C4-2B (cell line): ENCODE measurements at regions not wholly inside any gene's neighbourhood (a gene's known extent, or its start where the extent isn't known, plus 50 kb on each side); places are given as distances from the start of the nearest gene placed in this dataset.

Experiments used
- H3K27ac ChIP-seq: fragments of 450-650 bp; 2 replicates; pipeline ENCODE4 v1.5.1; 2017
- ZFX ChIP-seq: fragments of 450-650 bp; IDR thresholded peaks from 2 replicates; pipeline ENCODE4 v1.6.1; 2017
- TF ChIP-seq, protein P1 (sequence below): fragments of 450-650 bp; conservative IDR thresholded peaks from 2 replicates; pipeline ENCODE4 v1.5.1; 2017; ENCODE audit warnings: mild to moderate bottlenecking

DNA sequence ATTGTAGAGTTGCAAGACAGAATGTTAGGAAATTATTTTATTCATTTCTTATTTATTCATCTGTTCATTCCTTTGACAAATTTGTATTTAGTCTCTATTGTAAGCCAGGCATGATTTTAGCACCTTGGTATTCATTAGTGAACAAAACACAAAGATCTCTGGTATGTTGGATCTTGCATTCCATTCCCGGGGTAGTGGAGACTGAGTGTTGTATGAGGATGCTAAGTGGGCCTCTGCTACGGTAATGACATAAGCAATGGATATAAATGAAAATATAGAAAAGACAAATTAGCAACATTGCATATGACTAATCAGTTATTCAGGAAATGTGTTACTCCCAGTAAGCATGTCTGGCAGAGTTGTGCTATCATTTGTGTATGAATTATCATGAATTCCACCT lies 449.3 kb downstream of the PCDH17 start:
- no peak overlapping the region for H3K27ac ChIP-seq
- no peak for TF ChIP-seq ZFX
- TF ChIP-seq, protein P1, sequence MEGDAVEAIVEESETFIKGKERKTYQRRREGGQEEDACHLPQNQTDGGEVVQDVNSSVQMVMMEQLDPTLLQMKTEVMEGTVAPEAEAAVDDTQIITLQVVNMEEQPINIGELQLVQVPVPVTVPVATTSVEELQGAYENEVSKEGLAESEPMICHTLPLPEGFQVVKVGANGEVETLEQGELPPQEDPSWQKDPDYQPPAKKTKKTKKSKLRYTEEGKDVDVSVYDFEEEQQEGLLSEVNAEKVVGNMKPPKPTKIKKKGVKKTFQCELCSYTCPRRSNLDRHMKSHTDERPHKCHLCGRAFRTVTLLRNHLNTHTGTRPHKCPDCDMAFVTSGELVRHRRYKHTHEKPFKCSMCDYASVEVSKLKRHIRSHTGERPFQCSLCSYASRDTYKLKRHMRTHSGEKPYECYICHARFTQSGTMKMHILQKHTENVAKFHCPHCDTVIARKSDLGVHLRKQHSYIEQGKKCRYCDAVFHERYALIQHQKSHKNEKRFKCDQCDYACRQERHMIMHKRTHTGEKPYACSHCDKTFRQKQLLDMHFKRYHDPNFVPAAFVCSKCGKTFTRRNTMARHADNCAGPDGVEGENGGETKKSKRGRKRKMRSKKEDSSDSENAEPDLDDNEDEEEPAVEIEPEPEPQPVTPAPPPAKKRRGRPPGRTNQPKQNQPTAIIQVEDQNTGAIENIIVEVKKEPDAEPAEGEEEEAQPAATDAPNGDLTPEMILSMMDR: no peak

DNA sequence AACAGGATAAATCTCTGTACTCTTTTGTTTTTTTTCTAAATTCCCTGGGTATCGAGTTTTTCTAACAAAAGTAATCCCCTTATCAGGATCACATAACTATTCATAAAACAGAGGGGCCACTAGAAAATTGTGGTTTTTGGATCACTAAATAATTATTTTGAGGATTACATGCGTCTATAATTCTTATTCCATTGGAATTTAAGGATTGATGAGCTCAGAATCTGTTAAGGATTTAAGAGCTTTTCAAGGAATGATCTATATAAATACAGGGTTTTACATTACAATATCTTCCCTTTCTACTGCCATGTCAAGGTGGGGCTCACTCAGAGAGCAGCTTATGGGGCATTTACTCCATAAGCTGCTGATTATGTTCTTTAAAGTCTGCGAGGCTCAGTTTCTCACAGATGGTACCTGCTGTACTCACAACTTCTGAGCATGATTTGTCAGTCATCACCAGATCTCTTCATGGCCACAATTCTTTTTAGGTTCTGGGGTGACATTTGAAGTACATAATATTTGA lies 449.8 kb downstream of the PCDH17 start:
- no peak overlapping the region for H3K27ac ChIP-seq
- TF ChIP-seq, protein P1: no peak
- no peak for TF ChIP-seq ZFX

- no peak overlapping the region for H3K27ac ChIP-seq
- no peak for TF ChIP-seq ZFX
- TF ChIP-seq, protein P1: no peak
Measured at GRCh38 chr13:58083064-58083463, 451.5 kb downstream of the PCDH17 start.

- TF ChIP-seq ZFX: no peak
- TF ChIP-seq, protein P1: no peak
Measured at GRCh38 chr13:58085274-58085673, 453.7 kb downstream of the PCDH17 start.

DNA sequence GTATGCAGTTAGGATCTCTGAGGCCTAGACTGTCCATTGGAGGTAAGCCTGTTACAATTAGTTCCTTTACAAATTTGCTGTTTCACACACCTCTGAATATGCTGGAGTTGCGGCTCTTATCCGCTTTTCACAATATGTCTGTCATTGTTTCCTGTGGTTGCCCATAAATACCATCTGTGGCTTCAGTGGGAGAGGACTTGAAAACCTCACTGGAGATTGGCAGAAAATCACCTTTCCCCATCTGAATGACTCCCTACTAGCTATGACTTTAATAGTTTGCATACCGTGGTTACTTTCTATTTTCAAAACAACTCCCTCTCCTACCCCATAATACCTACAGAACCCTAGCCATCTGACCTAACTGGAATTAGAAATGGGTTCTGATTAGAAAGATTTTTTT lies 454.3 kb downstream of the PCDH17 start:
- no peak overlapping the region for H3K27ac ChIP-seq
- TF ChIP-seq, protein P1: no peak
- no peak for TF ChIP-seq ZFX

More at GRCh38 chr13:58085274-58085673, 453.7 kb downstream of the PCDH17 start:
- no peak overlapping the region for H3K27ac ChIP-seq

GRCh38 chr13:58087566-58087965 lies 456.0 kb downstream of the PCDH17 start:
- H3K27ac ChIP-seq: no peak overlapping the region
- TF ChIP-seq, protein P1: no peak
- no peak for TF ChIP-seq ZFX

- H3K27ac ChIP-seq: no peak overlapping the region
- TF ChIP-seq ZFX: no peak
- TF ChIP-seq, protein P1: no peak
Measured at GRCh38 chr13:58093394-58093793, 461.9 kb downstream of the PCDH17 start.
